ENCODE measurements at regions not wholly inside any gene's neighbourhood (a gene's known extent, or its start where the extent isn't known, plus 50 kb on each side); places are given as distances from the start of the nearest gene placed in this dataset.

- no peak for DNase-seq (ENCODE audit: low spot score)
- no peak overlapping the region for H3K4me3 Mint-ChIP-seq (ENCODE audit: unreplicated experiment)
- H3K27me3 Mint-ChIP-seq (ENCODE audit: low read depth): peaks cover 9% of the 10 kb centered on the region
- H3K4me1 Mint-ChIP-seq (ENCODE audit: low read depth): peaks cover 10% of the 10 kb centered on the region
- TF ChIP-seq CTCF (IDR thresholded peaks at IDR 0.05): no peak
- H3K9me3 Mint-ChIP-seq (ENCODE audit: low read depth): no peaks in the 10 kb centered on the region
- H3K27ac Mint-ChIP-seq (ENCODE audit: unreplicated experiment): no peak overlapping the region
- H3K36me3 Mint-ChIP-seq (ENCODE audit: low read depth): no peaks in the 10 kb centered on the region
Observed at GRCh38 chr16:85250147-85250463, 137.8 kb upstream of the CIBAR2 start.

DNA sequence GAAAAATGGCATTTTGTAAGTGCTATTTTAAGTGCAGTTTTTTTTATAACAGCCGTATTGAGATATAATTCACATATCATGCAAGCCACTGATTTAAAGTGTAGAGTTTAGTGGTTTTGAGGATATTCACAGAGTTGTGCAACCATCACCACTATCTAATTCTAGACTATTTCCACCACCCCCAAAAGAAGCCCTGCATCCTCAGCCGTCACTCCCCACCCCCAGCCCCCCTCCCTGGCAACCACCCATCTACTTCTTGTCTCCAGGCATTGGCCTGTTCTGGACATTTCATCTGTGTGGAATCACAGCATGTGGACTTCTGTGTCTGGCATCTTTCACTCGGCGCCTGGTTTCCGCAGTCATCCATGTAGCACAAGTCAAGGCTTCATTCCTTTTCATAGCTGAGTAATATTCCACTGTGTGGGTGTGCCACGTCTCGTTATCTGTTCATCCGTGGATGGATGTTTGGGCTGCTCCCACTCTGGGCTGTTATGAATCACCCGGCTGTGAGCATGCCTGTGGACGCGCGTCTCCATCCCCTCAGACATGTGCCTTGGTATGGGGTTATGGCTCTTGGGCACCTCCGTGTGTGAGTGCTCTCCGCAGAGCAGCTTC, 138.4 kb upstream of the CIBAR2 start:
- Mint-ChIP-seq H3K4me3 (ENCODE audit: unreplicated experiment) (no peak overlapping the region), H3K27me3 (ENCODE audit: low read depth) (peaks cover 7% of the 10 kb centered on the region), H3K9me3 (ENCODE audit: low read depth) (no peaks in the 10 kb centered on the region), H3K4me1 (ENCODE audit: low read depth) (peaks cover 5% of the 10 kb centered on the region), H3K27ac (ENCODE audit: unreplicated experiment) (no peak overlapping the region), H3K36me3 (ENCODE audit: low read depth) (no peaks in the 10 kb centered on the region)
- DNase-seq (ENCODE audit: low spot score): no peak
- no peak for TF ChIP-seq CTCF (IDR thresholded peaks at IDR 0.05)

DNA sequence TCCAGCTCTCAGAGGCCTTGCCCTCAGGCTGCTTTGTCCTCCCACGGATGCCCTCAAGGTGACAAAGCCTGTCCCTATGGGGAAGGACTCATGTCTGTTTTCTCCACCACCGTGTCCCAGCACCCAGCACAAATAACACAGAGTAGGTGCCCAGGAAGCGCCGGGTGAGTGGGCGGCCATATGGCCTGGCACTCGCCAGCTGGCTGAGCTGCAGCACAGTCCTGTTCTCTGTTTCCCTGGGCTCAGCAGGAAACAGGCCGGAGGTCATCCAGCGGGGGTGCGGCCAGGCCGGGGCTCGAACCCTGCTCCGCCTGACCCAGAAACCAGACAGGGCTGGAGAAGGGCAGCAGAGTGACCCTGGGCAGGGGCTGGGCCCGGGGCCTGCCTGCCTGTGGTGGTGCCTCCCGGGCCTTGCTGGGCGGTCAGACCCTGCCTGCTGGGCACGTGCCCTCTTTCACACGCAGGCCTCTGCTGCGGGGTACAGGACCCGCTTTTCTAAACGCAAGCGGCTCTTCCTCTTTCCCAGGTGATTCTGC, 139.0 kb upstream of the CIBAR2 start:
- H3K36me3 Mint-ChIP-seq (ENCODE audit: low read depth): no peaks in the 10 kb centered on the region
- peaks cover 6% of the 10 kb centered on the region for H3K27me3 Mint-ChIP-seq (ENCODE audit: low read depth)
- no peak overlapping the region for H3K27ac Mint-ChIP-seq (ENCODE audit: unreplicated experiment)
- TF ChIP-seq CTCF (IDR thresholded peaks at IDR 0.05): no peak
- DNase-seq (ENCODE audit: low spot score): no peak
- H3K9me3 Mint-ChIP-seq (ENCODE audit: low read depth): no peaks in the 10 kb centered on the region
- H3K4me3 Mint-ChIP-seq (ENCODE audit: unreplicated experiment): no peak overlapping the region
- H3K4me1 Mint-ChIP-seq (ENCODE audit: low read depth): peaks cover 3% of the 10 kb centered on the region

DNA sequence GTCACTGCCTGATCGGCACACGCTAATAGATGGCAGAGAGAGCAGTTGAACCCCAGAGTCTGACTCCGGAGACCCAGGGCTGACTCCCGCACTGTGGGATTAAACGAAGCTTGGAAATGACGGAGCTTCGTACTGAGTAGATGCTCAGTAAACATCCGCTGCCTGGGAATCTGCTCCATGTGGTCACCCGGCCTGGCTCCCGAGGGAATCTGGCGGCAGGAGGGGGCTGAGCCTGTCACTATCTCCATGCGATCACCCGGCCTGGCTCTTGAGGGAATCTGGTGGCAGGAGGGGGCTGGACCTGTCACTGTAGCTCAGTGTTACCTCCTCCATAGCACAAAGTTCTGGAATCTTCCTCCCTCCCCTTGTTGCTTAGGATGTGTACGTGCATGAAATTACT, 139.7 kb upstream of the CIBAR2 start:
- peaks cover 4% of the 10 kb centered on the region for H3K27me3 Mint-ChIP-seq (ENCODE audit: low read depth)
- no peak overlapping the region for H3K27ac Mint-ChIP-seq (ENCODE audit: unreplicated experiment)
- TF ChIP-seq CTCF (IDR thresholded peaks at IDR 0.05): no peak
- no peak overlapping the region for H3K4me3 Mint-ChIP-seq (ENCODE audit: unreplicated experiment)
- H3K9me3 Mint-ChIP-seq (ENCODE audit: low read depth): no peaks in the 10 kb centered on the region
- DNase-seq (ENCODE audit: low spot score): no peak
- H3K36me3 Mint-ChIP-seq (ENCODE audit: low read depth): no peaks in the 10 kb centered on the region
- H3K4me1 Mint-ChIP-seq (ENCODE audit: low read depth): peaks cover 2% of the 10 kb centered on the region

GRCh38 chr16:85252461-85252860, 140.2 kb upstream of the CIBAR2 start:
- Mint-ChIP-seq H3K27me3 (ENCODE audit: low read depth) (peaks cover 6% of the 10 kb centered on the region), H3K4me1 (ENCODE audit: low read depth) (no peaks in the 10 kb centered on the region), H3K4me3 (ENCODE audit: unreplicated experiment) (no peak overlapping the region), H3K36me3 (ENCODE audit: low read depth) (no peaks in the 10 kb centered on the region), H3K27ac (ENCODE audit: unreplicated experiment) (no peak overlapping the region), H3K9me3 (ENCODE audit: low read depth) (no peaks in the 10 kb centered on the region)
- TF ChIP-seq CTCF (IDR thresholded peaks at IDR 0.05): no peak
- no peak for DNase-seq (ENCODE audit: low spot score)

All from chondrocyte (in vitro differentiated cells).